SH-SY5Y (cell line): ENCODE measurements at regions not wholly inside any gene's neighbourhood (a gene's known extent, or its start where the extent isn't known, plus 50 kb on each side); places are given as distances from the start of the nearest gene placed in this dataset.

Experiments
- GATA2 ChIP-seq: IDR thresholded peaks from 2 replicates; pipeline ENCODE4 v1.6.1; 2011; ENCODE audit warnings: mild to moderate bottlenecking, low read depth, low read length
- GATA3 ChIP-seq: IDR thresholded peaks from 2 replicates; pipeline ENCODE4 v1.6.1; 2011; ENCODE audit warnings: low read depth, mild to moderate bottlenecking, low read length, moderate library complexity

GRCh38 chr2:129779783-129780182 is 199.7 kb upstream of the RAB6C start:
- TF ChIP-seq GATA2 (no peak), GATA3 (no peak)
